GM18861 (cell line): ENCODE measurements at regions not wholly inside any gene's neighbourhood (a gene's known extent, or its start where the extent isn't known, plus 50 kb on each side); places are given as distances from the start of the nearest gene placed in this dataset.

ENCODE experiments used
- ATAC-seq: cut with Tn5 transposase; IDR thresholded peaks from one replicate; pipeline ENCODE4 v1.9.1; 2021; ENCODE audit not compliant: unreplicated experiment

DNA sequence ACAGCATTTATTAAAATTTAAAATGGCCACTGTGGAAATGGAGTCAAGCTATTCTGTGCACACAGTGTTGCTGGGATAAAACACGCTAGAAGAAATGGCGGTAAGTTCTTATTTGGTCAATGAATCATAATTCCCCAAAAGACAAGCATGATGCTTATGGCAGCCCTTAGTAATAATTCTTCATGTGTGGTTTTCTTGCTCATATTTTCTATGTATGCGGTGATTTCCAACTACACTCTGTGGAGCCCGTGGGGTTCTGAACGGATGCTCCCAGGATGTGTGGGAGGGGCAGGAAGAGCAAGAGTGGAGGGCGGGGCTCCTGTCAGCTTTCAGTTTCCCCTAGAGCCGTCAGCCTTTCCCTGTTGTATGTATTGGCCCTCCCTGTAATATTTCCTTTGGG lies 91.7 kb upstream of the RMDN2 start:
- no peak for ATAC-seq

GRCh38 chr2:37836270-37836669 lies 88.8 kb upstream of the RMDN2 start:
- ATAC-seq = no peak

- no peak for ATAC-seq
These were observed 88.4 kb upstream of the RMDN2 start for GRCh38 chr2:37836711-37837110.

- no peak for ATAC-seq
These were observed 87.3 kb upstream of the RMDN2 start for GRCh38 chr2:37837628-37838328.

GRCh38 chr2:37838541-37839167 lies 86.4 kb upstream of the RMDN2 start:
- ATAC-seq = no peak

DNA sequence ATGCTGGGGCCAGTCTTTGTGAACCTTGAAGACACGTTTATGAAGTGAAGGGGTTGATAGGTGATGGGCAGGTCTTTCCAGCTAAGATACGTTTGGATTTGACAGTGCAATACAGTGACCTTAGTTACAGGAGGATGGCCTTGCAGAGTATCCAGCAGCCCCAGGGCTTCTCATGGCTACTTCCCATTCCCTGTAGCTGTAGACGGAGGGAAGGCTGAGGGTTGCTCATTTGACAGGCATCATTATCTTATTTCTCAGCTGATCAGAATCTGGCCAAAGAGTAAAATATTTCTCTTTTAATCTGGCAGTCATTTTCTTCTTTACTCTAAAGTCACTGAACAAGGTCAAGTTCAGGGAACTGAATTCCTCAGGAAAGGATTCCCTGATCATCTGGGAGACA lies 85.1 kb upstream of the RMDN2 start:
- ATAC-seq = no peak

- ATAC-seq = no peak
These were observed 82.2 kb upstream of the RMDN2 start for GRCh38 chr2:37842732-37843440.

DNA sequence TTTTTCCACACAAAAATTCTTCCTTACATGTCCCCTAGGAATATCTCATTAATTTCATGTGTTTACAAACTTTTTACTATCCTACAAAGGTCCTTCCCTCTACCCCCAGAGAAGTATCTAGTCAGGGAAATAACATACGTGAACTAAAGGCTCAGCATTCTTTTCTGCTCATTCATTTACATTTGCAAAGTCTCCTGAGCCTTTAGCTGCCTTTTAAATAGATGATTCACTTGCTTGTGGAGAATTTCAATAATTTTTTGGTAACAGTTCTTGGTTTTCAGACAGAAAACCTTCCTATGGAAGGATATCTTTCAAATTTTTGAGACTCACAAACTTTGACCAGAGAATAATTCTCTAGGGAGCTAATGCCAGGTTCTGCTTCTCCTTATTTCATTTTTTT lies 81.5 kb upstream of the RMDN2 start:
- no peak for ATAC-seq

DNA sequence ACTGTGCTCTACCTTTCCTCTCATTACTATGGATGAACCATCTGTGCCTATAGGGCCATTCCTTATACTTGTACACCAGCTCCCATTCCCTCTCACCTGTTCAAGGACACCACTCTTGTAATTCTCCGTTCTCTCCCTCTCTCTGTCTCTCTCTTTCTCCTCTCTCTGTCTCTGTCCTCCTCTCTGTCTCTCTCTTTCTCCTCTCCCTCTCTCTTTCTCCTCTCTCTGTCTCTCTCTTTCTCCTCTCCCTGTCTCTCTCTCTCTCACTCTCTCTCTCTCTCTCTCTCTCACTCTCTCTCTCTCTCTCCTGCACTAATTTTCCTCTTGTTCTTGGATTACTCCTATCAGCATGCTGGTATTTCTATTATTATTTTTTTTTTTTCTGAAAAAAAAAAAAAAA lies 78.9 kb upstream of the RMDN2 start:
- no peak for ATAC-seq

- no peak for ATAC-seq
These were observed 77.3 kb upstream of the RMDN2 start for GRCh38 chr2:37847792-37848191.

DNA sequence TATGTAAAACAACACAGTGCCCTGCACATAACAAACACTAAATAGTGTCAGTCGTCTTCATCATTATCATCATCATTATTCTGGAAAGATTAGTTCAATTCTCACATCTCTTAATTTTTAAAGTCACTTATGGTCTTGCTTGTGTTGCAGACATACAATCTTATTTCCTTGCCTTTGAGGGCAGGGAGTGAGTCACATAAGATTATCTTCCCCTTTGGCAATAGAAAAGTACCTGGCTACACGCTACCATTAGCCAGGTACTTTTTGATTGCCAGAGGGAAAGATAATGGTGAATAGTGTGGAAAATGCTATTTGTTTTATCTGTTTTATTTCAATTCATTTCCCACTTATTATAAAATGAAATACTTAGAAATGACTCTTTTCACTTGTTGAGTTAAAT lies 76.6 kb upstream of the RMDN2 start:
- ATAC-seq = no peak

DNA sequence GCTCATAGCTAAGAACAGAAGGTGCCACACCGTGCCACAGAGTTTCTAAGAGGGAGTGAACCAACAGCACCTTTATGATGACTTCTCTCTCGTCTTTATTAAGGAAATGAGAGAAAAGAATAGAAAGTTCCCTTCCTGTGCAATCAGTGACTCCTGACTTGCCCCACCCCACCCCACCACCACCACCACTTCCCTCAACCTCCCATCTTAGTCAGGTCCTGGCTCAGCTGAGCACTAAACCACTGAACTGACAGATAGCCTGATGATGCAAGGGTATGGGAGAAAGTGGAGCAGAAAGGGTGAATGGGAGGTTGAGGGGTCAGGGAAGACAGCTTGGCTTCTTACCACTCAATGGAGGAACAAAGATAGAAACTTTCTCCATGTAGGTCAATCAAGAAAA lies 75.2 kb upstream of the RMDN2 start:
- no peak for ATAC-seq

DNA sequence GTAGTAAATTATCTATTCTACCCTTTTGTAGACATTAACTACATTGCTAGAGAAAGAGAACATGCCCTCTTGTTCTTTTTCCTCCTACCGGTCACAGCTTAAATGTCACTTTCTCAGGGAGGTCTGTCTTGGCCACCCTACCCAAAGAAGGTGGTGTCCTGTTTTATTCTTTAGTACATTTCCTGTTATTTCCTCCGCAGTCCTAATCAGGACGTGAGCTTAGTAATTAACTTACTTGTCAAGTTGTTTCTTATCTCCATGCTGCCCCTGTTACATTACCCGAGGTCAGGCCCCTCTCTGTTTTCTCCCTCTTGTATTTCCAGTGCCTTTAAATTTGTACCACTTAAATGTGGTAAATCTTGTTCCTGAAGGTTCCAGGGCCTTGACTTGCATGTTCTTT lies 73.7 kb upstream of the RMDN2 start:
- ATAC-seq = peak; percentile 22

- ATAC-seq = peak; percentile 47
These were observed 73.1 kb upstream of the RMDN2 start for GRCh38 chr2:37851828-37852584.

GRCh38 chr2:37852585-37853014 lies 72.5 kb upstream of the RMDN2 start:
- ATAC-seq = no peak

GRCh38 chr2:37854676-37855282 lies 70.3 kb upstream of the RMDN2 start:
- ATAC-seq = no peak

- ATAC-seq = no peak
These were observed 69.6 kb upstream of the RMDN2 start for GRCh38 chr2:37855283-37856041.

GRCh38 chr2:37856101-37856751 lies 68.9 kb upstream of the RMDN2 start:
- no peak for ATAC-seq

GRCh38 chr2:37857575-37858399 lies 67.3 kb upstream of the RMDN2 start:
- no peak for ATAC-seq
